ENCODE measurements at regions not wholly inside any gene's neighbourhood (a gene's known extent, or its start where the extent isn't known, plus 50 kb on each side); places are given as distances from the start of the nearest gene placed in this dataset.

DNA sequence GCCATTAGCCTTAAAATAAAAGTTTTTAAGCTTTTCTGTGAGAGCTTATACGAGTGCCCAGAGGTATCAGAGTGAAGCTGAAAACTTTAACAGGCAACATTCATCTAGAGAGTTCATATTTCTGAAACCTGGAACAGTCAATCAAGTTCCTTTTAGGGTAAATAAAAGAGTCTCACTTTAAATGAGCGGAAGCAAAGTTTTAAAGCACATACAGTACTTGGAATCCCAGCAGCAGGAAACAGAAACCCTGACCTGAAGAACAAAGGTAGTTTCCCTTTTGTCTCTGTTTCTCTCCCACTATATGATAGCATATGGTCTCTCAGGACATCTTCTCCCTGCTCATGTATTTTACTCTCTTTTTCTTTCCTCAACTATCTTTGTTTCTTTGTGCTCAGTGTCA, 153.0 kb downstream of the ASB9 start:
- H4K20me1 ChIP-seq (ENCODE audit: insufficient read depth, low read length), result no peaks in the 10 kb centered on the region
- H2BK20ac ChIP-seq (ENCODE audit: low read depth, low read length), result no peak overlapping the region
- no peak overlapping the region for H2AFZ ChIP-seq (replicated peaks; ENCODE audit: low read length, poor library complexity)
- dilution Hi-C loops (cut with HindIII; ENCODE audit: low sequenced_read_pairs, unreplicated experiment) (no loop called here), in situ Hi-C loops (cut with MboI; ENCODE audit: low sequenced_read_pairs) (no loop called here), intact Hi-C loops (cut with micrococcal nuclease) (no loop called here)
- no peak overlapping the region for H4K8ac ChIP-seq (ENCODE audit: low read depth in 2 of 2, low read length in 2 of 2)
- H3K9ac ChIP-seq (ENCODE audit: low read depth, low read length), result no peak overlapping the region
- no peak overlapping the region for H3K18ac ChIP-seq (ENCODE audit: low read depth, low read length)
- no peaks in the 10 kb centered on the region for H3K79me1 ChIP-seq (ENCODE audit: low read depth in 1 of 2, low read length in 2 of 2)
- H2BK120ac ChIP-seq (ENCODE audit: low read depth, low read length), result no peak overlapping the region
- H2AK9ac ChIP-seq (replicated peaks; ENCODE audit: low read depth, low read length, poor library complexity), result no peak overlapping the region
- H4K5ac ChIP-seq (ENCODE audit: low read depth, low read length), result no peak overlapping the region
- H3K27ac ChIP-seq (ENCODE audit: insufficient read depth, low read length), result no peak overlapping the region
- no peaks in the 10 kb centered on the region for H3K9me1 ChIP-seq (ENCODE audit: insufficient read depth, low read length)
- H3K23ac ChIP-seq (ENCODE audit: low read depth, low read length), result no peak overlapping the region
- H2AK5ac ChIP-seq (ENCODE audit: low read depth, low read length), result no peak overlapping the region
- no CpG with 5 or more reads among the region's 2 CpGs for WGBS, 2 experiments (ENCODE audit: extremely low coverage in 2 of 2, insufficient read length in 1 of 2)
- H3K27me3 ChIP-seq (ENCODE audit: control insufficient read depth, insufficient read depth, low read length), result no peaks in the 10 kb centered on the region
- no peak overlapping the region for H2BK15ac ChIP-seq (ENCODE audit: low read depth, low read length)
- no peaks in the 10 kb centered on the region for H3K4me1 ChIP-seq (ENCODE audit: control insufficient read depth, insufficient read depth, low read length)
- H3K4ac ChIP-seq (ENCODE audit: low read depth, low read length), result no peak overlapping the region
- no peak overlapping the region for H4K91ac ChIP-seq (ENCODE audit: insufficient read depth, low read depth, low read length)
- DNase-seq (no peak), ATAC-seq (ENCODE audit: low read depth) (no peak)
- H3K36me3 ChIP-seq (ENCODE audit: control insufficient read depth, insufficient read depth, low read length), result no peaks in the 10 kb centered on the region
- ChIA-PET CTCF (no interaction called here), POLR2A (ENCODE audit: unreplicated experiment) (no interaction called here)
- H3K9me3 ChIP-seq (ENCODE audit: control insufficient read depth, insufficient read depth, low read length), result no peaks in the 10 kb centered on the region
- H3K56ac ChIP-seq (ENCODE audit: extremely low read depth, insufficient read depth, low read length), result no peak overlapping the region
- no peak overlapping the region for H3K14ac ChIP-seq (replicated peaks; ENCODE audit: low read depth, low read length)
- H3K4me2 ChIP-seq (ENCODE audit: low read depth, low read length), result no peak overlapping the region
- no peak overlapping the region for H2BK5ac ChIP-seq (ENCODE audit: low read depth, low read length, poor library complexity, severe bottlenecking)
- no TSS peak for BruUV-seq (replicated peaks)
- H3K4me3 ChIP-seq (ENCODE audit: insufficient read depth, low read depth, low read length), result no peak overlapping the region
- TF ChIP-seq CEBPB (IDR thresholded peaks at IDR 0.05; ENCODE audit: low read depth, low read length) (no peak), MXI1 (IDR thresholded peaks at IDR 0.05; ENCODE audit: borderline replicate concordance, low read depth, low read length) (no peak), RAD21 (IDR thresholded peaks at IDR 0.05; ENCODE audit: low read length) (no peak), CHD1 (IDR thresholded peaks at IDR 0.05; ENCODE audit: low read depth, low read length) (no peak)

Measured in IMR-90 (cell line).